HEK293T (cell line): ENCODE measurements at regions not wholly inside any gene's neighbourhood (a gene's known extent, or its start where the extent isn't known, plus 50 kb on each side); places are given as distances from the start of the nearest gene placed in this dataset.

ENCODE experiments used
- BHLHE40 ChIP-seq: fragments of 450-650 bp; IDR thresholded peaks from 2 replicates; pipeline ENCODE4 v1.6.1; 2016; ENCODE audit warnings: mild to moderate bottlenecking, moderate library complexity, borderline replicate concordance
- CTBP1 ChIP-seq: fragments of 450-650 bp; IDR thresholded peaks from 2 replicates; pipeline ENCODE4 v1.6.1; 2016; ENCODE audit warnings: borderline replicate concordance
- ELF4 ChIP-seq: fragments of 450-650 bp; IDR thresholded peaks from 2 replicates; pipeline ENCODE4 v1.6.1; 2017; ENCODE audit warnings: antibody characterized with exemption
- FOXM1 ChIP-seq: fragments of 450-650 bp; IDR thresholded peaks from 2 replicates; pipeline ENCODE4 v1.6.1; 2017; ENCODE audit warnings: mild to moderate bottlenecking, borderline replicate concordance
- HDGF ChIP-seq: fragments of 450-650 bp; IDR thresholded peaks from 2 replicates; pipeline ENCODE4 v1.6.1; 2017; ENCODE audit warnings: antibody characterized with exemption, borderline replicate concordance
- NFRKB ChIP-seq: fragments of 450-650 bp; IDR thresholded peaks from 2 replicates; pipeline ENCODE4 v1.6.1; 2016; ENCODE audit warnings: mild to moderate bottlenecking, moderate library complexity
- SP1 ChIP-seq: fragments of 450-650 bp; IDR thresholded peaks from 2 replicates; pipeline ENCODE4 v1.6.1; 2017
- ZNF384 ChIP-seq: fragments of 450-650 bp; IDR thresholded peaks from 2 replicates; pipeline ENCODE4 v1.6.1; 2016

- TF ChIP-seq FOXM1 (no peak), BHLHE40 (no peak), HDGF (no peak), ZNF384 (no peak), ELF4 (no peak), SP1 (no peak), CTBP1 (no peak), NFRKB (no peak)
Observed at GRCh38 chr2:12490641-12491040, 226.1 kb upstream of the TRIB2 start.
